GM12891 (cell line): ENCODE measurements at regions not wholly inside any gene's neighbourhood (a gene's known extent, or its start where the extent isn't known, plus 50 kb on each side); places are given as distances from the start of the nearest gene placed in this dataset.

Experiments used
- POLR2A ChIP-seq: IDR thresholded peaks from 2 replicates; pipeline ENCODE4 v1.6.1; 2011; ENCODE audit warnings: low read depth, low read length, control low read depth
- POLR2AphosphoS5 ChIP-seq: IDR thresholded peaks from 2 replicates; pipeline ENCODE4 v1.6.1; 2011; ENCODE audit warnings: low read depth, low read length, control low read depth

GRCh38 chr15:20646529-20647142 is 105.0 kb upstream of the GOLGA6L6 start:
- no peak for TF ChIP-seq POLR2A
- no peak for TF ChIP-seq POLR2AphosphoS5
